ENCODE measurements at regions not wholly inside any gene's neighbourhood (a gene's known extent, or its start where the extent isn't known, plus 50 kb on each side); places are given as distances from the start of the nearest gene placed in this dataset.

GRCh38 chr5:141788296-141788970 is 89.8 kb downstream of the PCDH1 start:
- H3K4me3 ChIP-seq (replicated peaks in 1 of 3; ENCODE audit: insufficient read depth in 1 of 3, low read depth in 2 of 3, low read length in 3 of 3), result no peak overlapping the region
- H4K20me1 ChIP-seq (ENCODE audit: insufficient read depth, low read length), result no peaks in the 10 kb centered on the region
- no peak overlapping the region for H3K27ac ChIP-seq (ENCODE audit: extremely low read length, insufficient read depth, low read length)
- ATAC-seq (no peak), DNase-seq (ENCODE audit: low spot score) (no peak), FAIRE-seq (no peak)
- 0 out of 5 replicates have a peak, but pooled peaks cover 1 to 23% of the 10 kb centered on the region in 2 experiments for H3K27me3 ChIP-seq (ENCODE audit: control insufficient read depth in 1 of 2, insufficient read depth in 2 of 2, low read length in 2 of 2)
- intact Hi-C loops (cut with micrococcal nuclease; ENCODE audit: unreplicated experiment) (no loop called here), in situ Hi-C loops (cut with HindIII; ENCODE audit: extremely low pct_ligation_motif_present, low pct_unique_long_range_greater_than_20kb) (no loop called here)
- no peak overlapping the region for H3K4me2 ChIP-seq (ENCODE audit: low read depth, low read length)
- no TSS peak for BruUV-seq (replicated peaks)
- no peak overlapping the region for H3K9ac ChIP-seq (ENCODE audit: insufficient read depth, low read depth, low read length)
- POLR2A ChIA-PET, result no interaction called here
- H3K36me3 ChIP-seq (replicated peaks in 1 of 2; ENCODE audit: control insufficient read depth in 1 of 2, insufficient read depth in 2 of 2, low read length in 2 of 2), result no peaks in the 10 kb centered on the region
- CTCF ChIA-PET (ENCODE audit: low intra/inter-chr PET ratio, low total read pairs), result no interaction called here
- H3K9me3 ChIP-seq (ENCODE audit: low read length), result no peaks in the 10 kb centered on the region
- H3K4me1 ChIP-seq (ENCODE audit: insufficient read depth, low read length), result no peaks in the 10 kb centered on the region
- 12% methylated on average over 5 of the region's 6 CpGs for WGBS (ENCODE audit: low lambda C conversion rate)
- H3K79me2 ChIP-seq (ENCODE audit: insufficient read depth, low read length), result no peaks in the 10 kb centered on the region
- no peak overlapping the region for H2AFZ ChIP-seq (ENCODE audit: low read length)
- TF ChIP-seq ZNF83 (CRISPR knock-in tag; IDR thresholded peaks at IDR 0.05; ENCODE audit: borderline replicate concordance), result no peak
- no peak for TF ChIP-seq MZF1 (CRISPR knock-in tag; IDR thresholded peaks at IDR 0.05; ENCODE audit: borderline replicate concordance)
- TF ChIP-seq ZNF44 (CRISPR knock-in tag; IDR thresholded peaks at IDR 0.05), result no peak
- no peak for TF ChIP-seq ATF7-NPFF (CRISPR knock-in tag; IDR thresholded peaks at IDR 0.05; ENCODE audit: low read depth)
- no peak for TF ChIP-seq RBFOX2 (IDR thresholded peaks at IDR 0.05; ENCODE audit: low read depth, low read length)
- no peak for TF ChIP-seq ZNF589 (CRISPR knock-in tag; conservative IDR thresholded peaks at IDR 0.05)
- no peak for TF ChIP-seq ZBTB4 (CRISPR knock-in tag; IDR thresholded peaks at IDR 0.05; ENCODE audit: borderline replicate concordance)
- TF ChIP-seq REST (IDR thresholded peaks at IDR 0.05; ENCODE audit: borderline replicate concordance in 1 of 2, low read depth in 1 of 2, low read length in 2 of 2), result no peak

Measured in HepG2 (cell line).